Keratinocyte (primary cell): ENCODE measurements at regions not wholly inside any gene's neighbourhood (a gene's known extent, or its start where the extent isn't known, plus 50 kb on each side); places are given as distances from the start of the nearest gene placed in this dataset.
"Not testable (repeated sequence)": the region's sequence is repeated elsewhere in the genome, so short reads cannot be mapped to it uniquely, and the experiment has no call there.

Experiments used
- DNase-seq: peaks from one replicate; pipeline ENCODE4 v3.0.0-alpha.2; 2011; ENCODE audit warnings: low read depth, missing footprints, low spot score
- FAIRE-seq: peaks from 2 replicates; lab custom pipeline; 2011; peaks lifted over from hg19 to GRCh38; lab: Jason Lieb, UNC
- H2AFZ ChIP-seq: 2 replicates; pipeline ENCODE4 v1.6.0; 2012; ENCODE audit warnings: low read length, control low read depth, inconsistent platforms; ENCODE audit not compliant: control insufficient read depth
- H3K27ac ChIP-seq: 2 replicates; pipeline ENCODE4 v1.5.1; 2011; ENCODE audit warnings: low read length; ENCODE audit not compliant: control insufficient read depth, insufficient read depth
- H3K27me3 ChIP-seq: 3 replicates; pipeline ENCODE4 v1.6.0; 2011; ENCODE audit warnings: low read length; ENCODE audit not compliant: control insufficient read depth, insufficient read depth; ENCODE audit errors: extremely low read depth
- H3K36me3 ChIP-seq, 2 experiments: 2 replicates in 1 of 2; 3 replicates in 1 of 2; pipeline ENCODE4 v1.5.1; 2011; ENCODE audit warnings: low read length in 2 of 2, mild to moderate bottlenecking in 1 of 2; ENCODE audit not compliant: control insufficient read depth in 2 of 2, insufficient read depth in 2 of 2; ENCODE audit errors: extremely low read depth in 1 of 2
- H3K4me1 ChIP-seq: 3 replicates; pipeline ENCODE4 v1.5.1; 2011; ENCODE audit warnings: low read length; ENCODE audit not compliant: control insufficient read depth, insufficient read depth; ENCODE audit errors: extremely low read depth
- H3K4me2 ChIP-seq: 3 replicates; pipeline ENCODE4 v1.6.0; 2011; ENCODE audit warnings: low read depth, low read length; ENCODE audit not compliant: control insufficient read depth, insufficient read depth; ENCODE audit errors: extremely low read depth
- H3K4me3 ChIP-seq, 3 experiments: fragments of 200-600 bp in 1 of 3; sonication (generic) in 1 of 3; 2 replicates in 2 of 3; 3 replicates in 1 of 3; pipeline ENCODE4 v1.5.1; 2011 to 2016; ENCODE audit warnings: low read length in 3 of 3, mild to moderate bottlenecking in 3 of 3, control low read depth in 2 of 3, inconsistent platforms in 1 of 3, low read depth in 1 of 3, mixed read lengths in 1 of 3, mixed run types in 1 of 3, moderate library complexity in 1 of 3; ENCODE audit not compliant: control insufficient read depth in 2 of 3, insufficient read depth in 2 of 3; ENCODE audit errors: extremely low read depth in 1 of 3
- H3K79me2 ChIP-seq: 2 replicates; pipeline ENCODE4 v1.6.0; 2012; ENCODE audit warnings: low read length; ENCODE audit not compliant: control insufficient read depth, insufficient read depth
- H3K9ac ChIP-seq: 3 replicates; pipeline ENCODE4 v1.6.0; 2011; ENCODE audit warnings: low read length; ENCODE audit not compliant: control insufficient read depth, insufficient read depth; ENCODE audit errors: extremely low read depth
- H3K9me1 ChIP-seq: 3 replicates; pipeline ENCODE4 v1.6.0; 2011; ENCODE audit warnings: low read length; ENCODE audit not compliant: control insufficient read depth, insufficient read depth; ENCODE audit errors: extremely low read depth
- H3K9me3 ChIP-seq: 2 replicates; pipeline ENCODE4 v1.5.1; 2012; ENCODE audit warnings: low read depth, low read length; ENCODE audit not compliant: control insufficient read depth
- H4K20me1 ChIP-seq: 3 replicates; pipeline ENCODE4 v1.6.0; 2011; ENCODE audit warnings: low read length; ENCODE audit not compliant: control insufficient read depth, insufficient read depth; ENCODE audit errors: extremely low read depth
- EZH2 ChIP-seq: IDR thresholded peaks from one replicate; pipeline ENCODE4 v1.6.1; 2012; ENCODE audit warnings: inconsistent platforms, mild to moderate bottlenecking, low read length, moderate library complexity
- dilution Hi-C: fragments of 300-500 bp; cut with MboI; formaldehyde crosslinking; loops from one replicate; pipeline ENCODE4 v1.7.0; 2020; ENCODE audit warnings: low sequenced_read_pairs; ENCODE audit not compliant: extremely low pct_ligation_motif_present
- TF ChIP-seq, protein P1 (sequence below), 3 experiments: IDR thresholded peaks in 1 of 3; conservative IDR thresholded peaks in 1 of 3; optimal IDR thresholded peaks in 1 of 3; 2 replicates in 2 of 3; 3 replicates in 1 of 3; pipeline versions ENCODE3 to v1.5.1; 2011; ENCODE audit warnings: low read length in 3 of 3, mild to moderate bottlenecking in 3 of 3, moderate library complexity in 2 of 3, control low read depth in 1 of 3, inconsistent platforms in 1 of 3; ENCODE audit not compliant: insufficient read depth in 2 of 3; ENCODE audit errors: extremely low read depth in 1 of 3

DNA sequence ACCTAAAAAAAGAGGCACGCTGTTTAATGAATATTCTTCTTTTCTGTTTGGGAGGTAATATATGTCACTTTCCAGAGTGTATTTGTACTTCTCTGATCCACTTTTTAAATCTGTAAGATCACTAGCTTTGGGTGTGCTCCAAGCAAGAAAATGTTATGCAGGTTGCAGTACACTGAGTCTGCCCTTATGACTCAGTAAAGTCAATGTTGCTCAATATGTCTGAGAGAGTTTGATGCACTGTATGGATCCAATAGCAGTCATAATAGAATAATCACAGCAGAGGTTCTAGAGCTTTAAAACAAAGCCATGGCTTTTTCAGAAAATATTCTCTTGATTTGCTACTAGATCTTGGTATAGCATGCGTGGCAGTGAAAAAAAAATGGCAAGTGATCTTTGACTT, 525.3 kb upstream of the HTR1E start:
- H3K9me3 ChIP-seq: no peaks in the 10 kb centered on the region
- dilution Hi-C loops: no loop called here
- no peaks in the 10 kb centered on the region for H3K4me1 ChIP-seq
- no peaks in the 10 kb centered on the region for H3K79me2 ChIP-seq
- H3K9ac ChIP-seq: no peak overlapping the region
- FAIRE-seq (no peak), DNase-seq (no peak)
- H3K36me3 ChIP-seq: no peaks in the 10 kb centered on the region
- H2AFZ ChIP-seq: no peak overlapping the region
- no peak overlapping the region for H3K4me2 ChIP-seq
- no peaks in the 10 kb centered on the region for H3K27me3 ChIP-seq
- no peak overlapping the region for H3K4me3 ChIP-seq
- H3K9me1 ChIP-seq: no peaks in the 10 kb centered on the region
- H4K20me1 ChIP-seq: no peaks in the 10 kb centered on the region
- TF ChIP-seq, protein P1, sequence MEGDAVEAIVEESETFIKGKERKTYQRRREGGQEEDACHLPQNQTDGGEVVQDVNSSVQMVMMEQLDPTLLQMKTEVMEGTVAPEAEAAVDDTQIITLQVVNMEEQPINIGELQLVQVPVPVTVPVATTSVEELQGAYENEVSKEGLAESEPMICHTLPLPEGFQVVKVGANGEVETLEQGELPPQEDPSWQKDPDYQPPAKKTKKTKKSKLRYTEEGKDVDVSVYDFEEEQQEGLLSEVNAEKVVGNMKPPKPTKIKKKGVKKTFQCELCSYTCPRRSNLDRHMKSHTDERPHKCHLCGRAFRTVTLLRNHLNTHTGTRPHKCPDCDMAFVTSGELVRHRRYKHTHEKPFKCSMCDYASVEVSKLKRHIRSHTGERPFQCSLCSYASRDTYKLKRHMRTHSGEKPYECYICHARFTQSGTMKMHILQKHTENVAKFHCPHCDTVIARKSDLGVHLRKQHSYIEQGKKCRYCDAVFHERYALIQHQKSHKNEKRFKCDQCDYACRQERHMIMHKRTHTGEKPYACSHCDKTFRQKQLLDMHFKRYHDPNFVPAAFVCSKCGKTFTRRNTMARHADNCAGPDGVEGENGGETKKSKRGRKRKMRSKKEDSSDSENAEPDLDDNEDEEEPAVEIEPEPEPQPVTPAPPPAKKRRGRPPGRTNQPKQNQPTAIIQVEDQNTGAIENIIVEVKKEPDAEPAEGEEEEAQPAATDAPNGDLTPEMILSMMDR (optimal IDR thresholded peaks at IDR 0.05 in 1 of 3, IDR thresholded peaks at IDR 0.05 in 1 of 3, conservative IDR thresholded peaks at IDR 0.05 in 1 of 3; ENCODE audit: extremely low read depth in 1 of 3, insufficient read depth in 2 of 3, low read length in 3 of 3): no peak
- no peak for TF ChIP-seq EZH2
- no peak overlapping the region for H3K27ac ChIP-seq

DNA sequence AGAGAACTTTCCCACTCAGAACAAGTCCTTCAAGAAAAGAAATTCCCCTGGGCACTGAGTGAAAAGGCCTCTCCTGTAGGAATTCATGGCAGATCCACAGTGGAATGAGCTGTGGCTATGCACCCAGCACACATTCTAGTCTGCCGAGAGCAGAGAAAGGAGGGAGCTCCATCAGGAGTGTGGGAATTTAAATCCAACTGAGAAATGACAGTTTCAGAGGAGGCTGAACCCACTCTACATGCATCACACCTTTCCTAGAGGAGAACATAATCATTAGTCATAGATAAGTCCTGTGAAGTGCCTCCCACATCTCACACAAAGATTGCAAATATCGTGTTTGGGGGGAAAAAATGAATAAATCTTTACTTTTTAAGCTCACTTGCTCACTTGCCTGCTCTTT, 530.2 kb upstream of the HTR1E start:
- dilution Hi-C loops: no loop called here
- no peak overlapping the region for H3K4me2 ChIP-seq
- no peak for FAIRE-seq
- no peak for DNase-seq
- no peak overlapping the region for H2AFZ ChIP-seq
- no peaks in the 10 kb centered on the region for H3K4me1 ChIP-seq
- no peaks in the 10 kb centered on the region for H3K9me3 ChIP-seq
- H3K4me3 ChIP-seq: no peak overlapping the region
- H3K79me2 ChIP-seq: no peaks in the 10 kb centered on the region
- H3K9ac ChIP-seq: no peak overlapping the region
- H3K9me1 ChIP-seq: no peaks in the 10 kb centered on the region
- TF ChIP-seq, protein P1 (optimal IDR thresholded peaks at IDR 0.05 in 1 of 3, IDR thresholded peaks at IDR 0.05 in 1 of 3, conservative IDR thresholded peaks at IDR 0.05 in 1 of 3; ENCODE audit: extremely low read depth in 1 of 3, insufficient read depth in 2 of 3, low read length in 3 of 3): no peak
- no peak for TF ChIP-seq EZH2
- no peaks in the 10 kb centered on the region for H3K36me3 ChIP-seq
- no peak overlapping the region for H3K27ac ChIP-seq
- no peaks in the 10 kb centered on the region for H4K20me1 ChIP-seq
- no peaks in the 10 kb centered on the region for H3K27me3 ChIP-seq

DNA sequence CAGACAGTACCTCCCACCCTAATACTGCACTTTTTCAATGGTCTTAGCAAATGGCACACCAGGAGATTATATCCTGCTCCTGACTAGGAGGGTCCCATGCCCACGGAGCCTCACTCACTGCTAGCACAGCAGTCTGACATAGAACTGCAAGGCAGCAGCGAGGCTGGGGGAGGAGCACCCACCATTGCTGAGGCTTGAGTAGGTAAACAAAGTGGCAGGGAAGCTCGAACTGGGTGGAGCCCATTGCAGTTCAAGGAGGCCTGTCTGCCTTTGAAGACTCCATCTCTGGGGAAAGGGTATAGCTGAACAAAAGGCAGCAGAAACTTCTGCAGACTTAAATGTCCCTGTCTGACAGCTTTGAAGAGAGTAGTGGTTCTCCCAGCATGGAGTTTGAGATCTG, 544.5 kb upstream of the HTR1E start:
- H3K79me2 ChIP-seq, dilution Hi-C loops, H3K4me1 ChIP-seq, H3K9me1 ChIP-seq, H3K36me3 ChIP-seq, H3K9me3 ChIP-seq, FAIRE-seq, DNase-seq, H2AFZ ChIP-seq, H4K20me1 ChIP-seq, H3K27me3 ChIP-seq, H3K4me3 ChIP-seq, H3K27ac ChIP-seq, H3K4me2 ChIP-seq, H3K9ac ChIP-seq: not testable (repeated sequence)
